GM10266 (cell line): ENCODE measurements at regions not wholly inside any gene's neighbourhood (a gene's known extent, or its start where the extent isn't known, plus 50 kb on each side); places are given as distances from the start of the nearest gene placed in this dataset.
A peak's percentile ranks its signal among the peaks of the same experiment; 100 is the strongest.

Experiments used
- DNase-seq: peaks from one replicate; pipeline ENCODE4 v3.0.0; 2012; ENCODE audit errors: extremely low spot score
- CTCF ChIP-seq: IDR thresholded peaks from 2 replicates; pipeline ENCODE4 v1.5.1; 2012; ENCODE audit warnings: mild to moderate bottlenecking, low read depth; ENCODE audit not compliant: control insufficient read depth, insufficient read depth; ENCODE audit errors: missing control alignments

- no peak for TF ChIP-seq CTCF
- no peak for DNase-seq
Measured at GRCh38 chr4:124015766-124016165, 619.2 kb downstream of the SPRY1 start.

- no peak for DNase-seq
- TF ChIP-seq CTCF: no peak
Measured at GRCh38 chr4:124017185-124017785, 620.7 kb downstream of the SPRY1 start.

- peak; percentile 21 for DNase-seq
- no peak for TF ChIP-seq CTCF
Measured at GRCh38 chr4:124018383-124019317, 622.1 kb downstream of the SPRY1 start.

- DNase-seq: no peak
- TF ChIP-seq CTCF: no peak
Measured at GRCh38 chr4:124019749-124020549, 623.4 kb downstream of the SPRY1 start.

GRCh38 chr4:124025000-124025399 lies 628.4 kb downstream of the SPRY1 start:
- TF ChIP-seq CTCF: no peak
- DNase-seq: no peak

- no peak for DNase-seq
- TF ChIP-seq CTCF: no peak
Measured at GRCh38 chr4:124025428-124025827, 628.8 kb downstream of the SPRY1 start.
